Activated CD8-positive, alpha-beta memory T cell treated with anti-CD3 and anti-CD28 coated beads for 48 hours (primary cell): ENCODE measurements at regions not wholly inside any gene's neighbourhood (a gene's known extent, or its start where the extent isn't known, plus 50 kb on each side); places are given as distances from the start of the nearest gene placed in this dataset.
A peak's percentile ranks its signal among the peaks of the same experiment; 100 is the strongest.

ENCODE experiments used
- DNase-seq, 3 experiments: peaks; one replicate each; pipeline ENCODE4 v3.0.0-alpha.2; 2020; ENCODE audit warnings: low read depth in 2 of 3, low spot score in 2 of 3

DNA sequence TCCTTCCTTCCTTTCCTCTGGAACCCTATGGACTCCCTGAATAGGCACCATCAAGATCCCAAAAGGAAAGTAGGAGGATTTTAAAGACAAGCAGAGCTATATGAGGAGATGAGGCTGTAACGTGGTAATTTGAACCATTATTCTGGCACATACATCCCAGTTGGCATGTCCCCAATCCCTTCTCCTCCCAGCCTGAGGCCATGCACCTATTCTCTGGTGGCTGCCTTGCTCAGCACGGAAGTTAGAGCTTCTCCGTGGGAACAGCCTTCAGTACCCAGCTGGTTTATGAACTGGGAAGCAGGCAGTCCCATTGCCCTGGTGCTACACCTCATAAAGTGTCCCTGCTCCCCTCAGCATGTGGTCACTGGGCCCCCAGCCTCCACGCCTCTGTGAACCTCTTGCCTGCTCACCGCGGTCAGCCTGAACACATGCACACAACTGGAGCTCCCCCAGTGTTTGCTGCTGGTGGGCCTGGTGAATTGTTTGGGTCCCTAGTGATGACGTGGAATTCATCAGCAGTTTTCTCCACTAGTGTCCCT, 139.9 kb upstream of the PLET1 start:
- no peak for DNase-seq

GRCh38 chr11:112401036-112401769, 140.5 kb upstream of the PLET1 start:
- DNase-seq = no peak

- no peak for DNase-seq
Measured at GRCh38 chr11:112403432-112403831, 142.8 kb upstream of the PLET1 start.

- no peak for DNase-seq
Measured at GRCh38 chr11:112404112-112404511, 143.5 kb upstream of the PLET1 start.

DNA sequence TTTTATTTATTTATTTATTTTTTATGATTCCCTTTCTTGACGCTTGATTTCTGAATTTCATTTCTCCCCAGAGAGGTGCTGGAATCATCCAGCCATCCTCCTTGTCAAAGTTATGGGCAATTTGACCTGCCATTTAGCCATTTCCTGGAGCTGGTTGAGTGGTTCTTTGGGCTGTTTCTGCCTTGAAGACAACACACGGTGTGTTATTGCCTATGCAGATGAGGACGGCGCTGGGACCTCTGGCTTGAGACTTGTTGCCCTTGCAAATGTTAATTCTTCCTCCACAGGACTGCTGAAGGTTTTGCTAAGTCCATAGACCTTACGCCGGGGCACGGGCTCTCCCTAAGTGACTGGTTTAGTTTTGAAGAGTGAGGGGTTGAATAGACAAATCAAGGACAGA, 147.9 kb upstream of the PLET1 start:
- DNase-seq = no peak

GRCh38 chr11:112410325-112410724, 149.7 kb upstream of the PLET1 start:
- DNase-seq = no peak

DNA sequence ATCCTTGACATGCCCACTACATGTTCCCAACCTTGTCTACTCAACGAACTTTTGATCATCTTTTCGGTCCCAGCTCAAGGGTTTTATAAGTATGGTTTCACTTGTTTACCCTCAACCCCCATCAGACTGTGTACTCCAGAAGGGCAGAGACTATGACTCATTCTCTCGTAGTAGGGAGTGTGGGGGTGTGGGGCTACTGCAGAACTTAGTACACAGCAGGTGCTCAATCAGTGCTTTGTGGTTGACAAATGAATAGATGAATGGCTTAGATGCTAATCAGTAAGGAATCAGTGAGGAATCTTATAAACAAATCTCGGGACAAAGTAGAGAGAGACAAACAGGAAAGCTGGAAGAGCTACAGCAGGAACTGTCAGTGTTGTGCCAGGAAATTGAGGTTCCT, 151.7 kb upstream of the PLET1 start:
- DNase-seq = no peak

DNA sequence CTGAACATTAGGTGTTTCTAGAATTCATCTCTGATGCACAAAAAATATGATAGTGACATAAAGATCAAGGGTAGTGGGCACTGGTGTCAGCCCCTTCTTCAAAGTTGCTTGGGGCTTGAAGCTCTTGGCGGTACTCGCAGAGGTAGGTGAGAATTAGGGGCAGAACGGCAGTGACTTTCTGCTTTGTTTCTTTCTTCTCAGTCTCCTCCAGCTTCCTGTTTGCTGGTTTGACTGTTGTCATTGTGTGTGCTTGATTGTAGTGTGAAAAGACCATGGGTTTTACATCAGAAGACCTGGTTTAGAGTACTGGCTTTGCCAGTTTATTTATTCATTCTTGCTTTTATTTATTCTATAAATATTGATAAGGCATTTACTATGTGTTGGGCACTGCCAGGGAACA, 156.7 kb upstream of the PLET1 start:
- DNase-seq = no peak

- DNase-seq = no peak
Measured at GRCh38 chr11:112418438-112418837, 157.8 kb upstream of the PLET1 start.

DNA sequence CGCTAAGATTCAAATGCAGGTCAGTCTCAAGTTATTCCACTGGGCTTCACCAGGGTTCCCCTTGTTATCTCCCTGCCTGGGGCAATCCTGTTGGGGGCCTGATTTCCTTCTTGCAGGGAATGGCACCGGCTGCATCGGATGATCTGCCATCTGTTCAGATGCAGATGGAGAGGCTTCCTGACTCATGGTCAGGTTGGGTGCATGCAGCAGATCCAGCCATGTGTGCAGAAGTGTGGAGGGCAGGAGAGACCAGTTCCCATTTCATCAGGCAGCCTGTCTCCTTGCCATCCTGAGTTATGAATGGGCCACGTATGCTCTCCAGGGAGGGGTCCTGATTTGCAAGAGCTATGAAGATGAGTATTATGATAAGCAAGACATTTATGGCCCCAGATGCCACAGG, 161.2 kb upstream of the PLET1 start:
- no peak for DNase-seq

DNA sequence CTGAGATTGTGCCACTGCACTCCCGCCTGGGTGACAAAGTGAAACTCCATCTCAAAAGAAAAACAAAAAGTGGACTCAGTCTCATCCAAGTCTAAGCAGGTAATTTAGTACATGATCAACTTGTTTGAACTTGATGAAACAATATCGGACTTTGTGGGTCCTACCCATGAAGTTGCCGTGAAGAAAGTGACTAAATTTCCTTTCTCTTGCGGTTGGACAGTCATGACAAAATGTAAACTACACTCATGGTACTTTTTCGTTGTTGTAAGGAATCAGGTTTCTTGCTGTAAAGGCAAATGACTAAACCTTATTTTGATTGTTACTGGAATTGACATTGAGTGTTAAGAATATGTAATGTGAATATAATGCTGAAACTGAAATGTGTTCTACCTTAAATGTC, 164.5 kb upstream of the PLET1 start:
- DNase-seq = no peak

DNA sequence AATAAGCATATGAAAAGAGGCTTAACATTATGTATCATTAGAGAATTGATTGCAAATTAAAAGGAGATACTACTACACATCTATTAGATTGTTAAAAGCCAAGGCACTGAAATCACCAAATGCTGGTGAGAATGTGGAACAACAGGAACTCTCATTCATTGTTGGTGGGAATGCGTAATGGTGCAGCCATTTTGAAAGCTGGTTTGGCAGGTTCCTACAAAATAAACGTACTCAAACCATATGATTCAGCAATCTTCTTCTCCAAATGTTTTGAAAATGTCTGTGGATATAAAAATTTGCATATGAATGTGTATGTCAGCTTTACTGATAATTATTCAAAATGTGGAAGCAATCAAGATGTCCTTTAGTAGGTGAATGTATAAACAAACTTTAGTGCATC, 176.4 kb upstream of the PLET1 start:
- no peak for DNase-seq

GRCh38 chr11:112439614-112440013, 179.0 kb upstream of the PLET1 start:
- no peak for DNase-seq

DNA sequence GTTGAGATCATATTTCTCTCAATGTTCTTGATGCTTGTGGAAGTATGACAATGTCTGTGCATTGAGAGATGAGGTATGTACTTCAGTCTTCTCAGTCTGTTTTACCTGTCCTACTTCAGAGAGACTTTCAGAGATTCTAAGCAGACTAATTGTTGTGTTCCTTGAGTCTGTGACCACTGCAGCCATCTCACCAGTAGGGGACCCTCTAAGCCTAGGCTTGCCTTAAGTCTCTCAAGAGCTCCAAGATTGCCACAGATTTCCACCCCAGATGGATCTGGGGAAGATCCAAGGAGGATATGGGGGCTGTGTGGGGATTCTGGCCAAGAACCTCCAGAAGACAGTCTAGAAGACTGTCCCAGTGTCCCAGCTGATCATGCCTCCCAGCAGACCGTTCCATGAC, 179.9 kb upstream of the PLET1 start:
- DNase-seq = no peak

GRCh38 chr11:112448168-112448567, 187.5 kb upstream of the PLET1 start:
- DNase-seq = no peak

DNA sequence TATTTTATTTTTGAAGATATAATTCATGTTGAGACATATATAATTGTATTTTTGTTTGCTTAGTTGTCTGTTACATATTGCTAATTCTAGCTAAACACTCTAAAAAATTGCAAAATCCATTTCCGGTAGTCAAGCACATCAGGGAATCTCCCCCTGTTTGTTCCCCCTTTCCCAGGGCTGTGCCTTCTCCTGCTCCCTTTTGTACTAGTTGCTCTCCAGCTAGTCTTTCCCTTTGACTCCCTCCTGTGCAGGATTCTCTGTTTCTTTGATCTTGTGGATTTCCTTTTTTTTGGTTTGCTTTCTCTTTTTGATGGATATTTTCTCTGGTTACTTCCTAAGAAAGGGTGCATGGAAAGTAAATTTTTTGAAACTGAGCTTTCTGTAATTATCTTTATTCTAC, 188.1 kb upstream of the PLET1 start:
- no peak for DNase-seq

GRCh38 chr11:112451250-112451649, 190.6 kb upstream of the PLET1 start:
- no peak for DNase-seq

- peak in 1 of 3 experiments; percentile 5 for DNase-seq
Measured at GRCh38 chr11:112453601-112454577, 193.2 kb upstream of the PLET1 start.

- DNase-seq = no peak
Measured at GRCh38 chr11:112454841-112455240, 194.2 kb upstream of the PLET1 start.

DNA sequence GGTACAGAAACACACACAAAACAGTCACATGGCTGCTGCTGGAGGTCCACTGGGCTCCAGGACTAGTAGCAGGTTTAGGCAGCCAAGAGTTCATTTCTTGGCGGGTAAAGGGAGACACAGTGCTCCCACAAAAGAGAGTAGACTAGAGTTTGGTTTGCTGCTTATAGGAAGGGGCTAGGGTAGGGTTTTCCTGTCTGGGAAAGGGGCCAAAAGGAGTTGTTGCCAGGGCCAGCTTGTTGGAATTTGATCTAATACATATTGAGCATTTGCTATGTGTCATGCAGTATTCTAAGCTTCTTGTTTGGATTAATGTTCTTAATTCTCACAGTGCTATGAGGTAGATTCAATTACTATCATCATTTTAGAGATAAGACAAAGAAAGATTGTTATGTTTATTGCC, 195.1 kb upstream of the PLET1 start:
- DNase-seq = no peak

DNA sequence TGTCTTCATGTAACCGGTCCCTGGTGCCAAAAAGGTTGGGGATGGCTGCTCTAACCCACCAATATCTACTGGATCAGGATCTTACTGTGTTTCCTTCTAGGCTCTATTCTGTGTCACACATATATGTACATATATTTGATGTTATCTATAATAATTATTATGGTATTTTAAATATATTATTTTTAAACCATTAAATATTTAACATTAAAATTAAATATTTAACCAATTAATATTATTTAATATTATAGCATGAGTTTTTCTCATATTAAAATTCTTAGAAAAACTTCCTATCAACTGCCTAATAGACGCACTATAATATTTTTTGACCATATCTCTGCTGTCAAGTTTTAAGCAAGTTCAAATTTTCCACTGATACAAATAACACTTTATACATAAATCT, 196.9 kb upstream of the PLET1 start:
- no peak for DNase-seq

DNA sequence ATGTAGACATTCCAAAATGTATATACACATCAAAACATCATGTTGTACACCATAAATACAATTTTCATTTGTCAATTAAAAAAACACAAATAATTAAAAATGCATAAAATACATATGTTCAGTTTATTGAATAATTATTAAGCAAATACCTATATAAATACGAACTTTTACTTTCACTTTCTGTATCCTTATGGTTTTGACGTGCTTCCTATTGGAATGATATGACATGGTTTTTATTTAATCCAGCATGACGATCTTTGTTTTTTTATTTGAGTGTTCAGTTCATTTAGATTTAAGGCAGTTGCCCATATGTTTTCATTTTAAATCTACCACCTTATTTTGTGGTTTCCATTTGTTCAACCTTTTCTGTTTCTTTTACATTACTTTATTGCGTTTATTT, 198.3 kb upstream of the PLET1 start:
- no peak for DNase-seq
